ENCODE measurements at regions not wholly inside any gene's neighbourhood (a gene's known extent, or its start where the extent isn't known, plus 50 kb on each side); places are given as distances from the start of the nearest gene placed in this dataset.

DNA sequence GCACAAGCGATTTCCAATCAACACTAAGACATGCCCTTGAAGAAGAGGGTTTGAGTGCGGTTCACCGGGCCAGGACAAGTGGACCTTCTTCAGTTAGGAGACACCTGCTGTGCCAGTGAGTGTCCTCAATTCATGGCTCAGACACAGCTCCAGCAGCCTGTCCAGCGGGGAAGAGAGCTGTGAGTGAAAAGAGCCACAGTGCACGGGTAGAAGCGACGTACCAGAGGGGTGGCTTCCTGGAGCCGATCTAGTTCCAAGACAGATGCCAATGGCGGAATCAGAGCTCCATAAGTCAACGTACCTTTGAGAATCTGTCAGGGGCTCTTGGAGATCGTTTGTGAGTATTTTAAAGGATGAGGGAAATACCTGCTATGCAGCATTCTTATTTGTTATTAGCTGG lies 119.9 kb upstream of the SALL3 start:
- H3K27ac ChIP-seq (ENCODE audit: low read depth in 2 of 2, low read length in 1 of 2) = no peak overlapping the region
- no peak overlapping the region for H3K4me3 ChIP-seq (ENCODE audit: low read depth in 1 of 2, low read length in 2 of 2)
- WGBS, 2 donors = 83 to 86% methylated on average over 11 of the region's 11 CpGs
- no peaks in the 10 kb centered on the region for H3K36me3 ChIP-seq (ENCODE audit: control insufficient read depth in 2 of 2, insufficient read depth in 2 of 2, low read length in 1 of 2)
- no peaks in the 10 kb centered on the region for H3K9me3 ChIP-seq (ENCODE audit: control insufficient read depth in 2 of 2, insufficient read depth in 1 of 2, low read depth in 1 of 2, low read length in 1 of 2)
- no peaks in the 10 kb centered on the region for H3K4me1 ChIP-seq (ENCODE audit: control insufficient read depth in 2 of 2, insufficient read depth in 2 of 2, low read length in 1 of 2)
- H3K27me3 ChIP-seq (ENCODE audit: control insufficient read depth in 1 of 2, insufficient read depth in 2 of 2, low read length in 2 of 2) = no peaks in the 10 kb centered on the region

GRCh38 chr18:78860117-78860516 lies 119.5 kb upstream of the SALL3 start:
- 64 to 76% methylated on average over 11 of the region's 11 CpGs for WGBS, 2 donors

DNA sequence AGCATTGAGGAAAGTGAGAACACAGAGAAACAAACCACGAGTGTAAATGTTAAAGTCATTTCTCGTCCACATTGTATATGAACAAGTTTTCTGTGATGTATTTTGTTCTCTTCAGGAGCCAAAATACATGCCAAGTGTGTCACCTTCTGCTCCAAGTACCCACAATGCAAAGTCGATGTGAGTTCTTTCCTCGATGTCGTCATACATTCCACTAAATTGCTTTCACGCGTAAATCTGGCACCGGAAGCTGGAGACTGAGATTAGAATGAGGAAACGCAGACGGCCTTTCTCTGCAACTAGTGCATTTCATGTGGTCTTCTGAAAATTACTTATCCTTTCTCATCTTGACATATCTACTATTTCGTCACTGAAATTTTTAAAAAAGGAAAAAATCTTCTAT lies 118.5 kb upstream of the SALL3 start:
- Histone ChIP-seq H3K27ac (ENCODE audit: low read depth in 2 of 2, low read length in 1 of 2) (no peak overlapping the region), H3K27me3 (ENCODE audit: control insufficient read depth in 1 of 2, insufficient read depth in 2 of 2, low read length in 2 of 2) (no peaks in the 10 kb centered on the region), H3K4me1 (ENCODE audit: control insufficient read depth in 2 of 2, insufficient read depth in 2 of 2, low read length in 1 of 2) (no peaks in the 10 kb centered on the region), H3K4me3 (ENCODE audit: low read depth in 1 of 2, low read length in 2 of 2) (no peak overlapping the region), H3K36me3 (ENCODE audit: control insufficient read depth in 2 of 2, insufficient read depth in 2 of 2, low read length in 1 of 2) (no peaks in the 10 kb centered on the region), H3K9me3 (ENCODE audit: control insufficient read depth in 2 of 2, insufficient read depth in 1 of 2, low read depth in 1 of 2, low read length in 1 of 2) (no peaks in the 10 kb centered on the region)
- WGBS, 2 donors = 60 to 66% methylated on average over 11 of the region's 11 CpGs

More at GRCh38 chr18:78860117-78860516, 119.5 kb upstream of the SALL3 start:
- H3K9me3 ChIP-seq (ENCODE audit: control insufficient read depth in 2 of 2, insufficient read depth in 1 of 2, low read depth in 1 of 2, low read length in 1 of 2) = no peaks in the 10 kb centered on the region
- no peak overlapping the region for H3K4me3 ChIP-seq (ENCODE audit: low read depth in 1 of 2, low read length in 2 of 2)
- no peaks in the 10 kb centered on the region for H3K4me1 ChIP-seq (ENCODE audit: control insufficient read depth in 2 of 2, insufficient read depth in 2 of 2, low read length in 1 of 2)
- H3K27ac ChIP-seq (ENCODE audit: low read depth in 2 of 2, low read length in 1 of 2) = no peak overlapping the region
- no peaks in the 10 kb centered on the region for H3K36me3 ChIP-seq (ENCODE audit: control insufficient read depth in 2 of 2, insufficient read depth in 2 of 2, low read length in 1 of 2)
- no peaks in the 10 kb centered on the region for H3K27me3 ChIP-seq (ENCODE audit: control insufficient read depth in 1 of 2, insufficient read depth in 2 of 2, low read length in 2 of 2)

- WGBS, 2 donors = 72% methylated on average over 7 of the region's 7 CpGs
- no peak overlapping the region for H3K4me3 ChIP-seq (ENCODE audit: low read depth in 1 of 2, low read length in 2 of 2)
- H3K27me3 ChIP-seq (ENCODE audit: control insufficient read depth in 1 of 2, insufficient read depth in 2 of 2, low read length in 2 of 2) = no peaks in the 10 kb centered on the region
Observed at GRCh38 chr18:78861706-78862105, 117.9 kb upstream of the SALL3 start.

DNA sequence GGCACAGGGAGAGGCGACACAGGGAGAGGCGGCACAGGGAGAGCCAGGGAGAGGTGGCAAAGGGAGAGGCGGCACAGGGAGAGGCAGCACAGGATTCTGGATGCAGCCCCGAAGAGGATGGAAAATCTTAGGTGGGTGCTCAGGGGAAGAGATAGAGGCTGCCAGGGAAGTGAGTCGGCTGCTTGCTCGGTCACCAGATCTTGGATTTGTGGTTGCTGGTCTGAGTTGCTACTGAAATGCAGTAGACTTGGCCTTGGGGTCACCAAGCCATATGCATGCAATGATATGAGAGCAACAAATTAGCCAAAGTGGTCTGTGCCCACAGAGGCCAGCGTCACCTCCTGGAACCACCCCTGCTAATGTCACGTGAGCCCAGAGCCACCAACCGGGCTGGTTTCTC lies 117.2 kb upstream of the SALL3 start:
- no peaks in the 10 kb centered on the region for H3K36me3 ChIP-seq (ENCODE audit: control insufficient read depth in 2 of 2, insufficient read depth in 2 of 2, low read length in 1 of 2)
- H3K4me1 ChIP-seq (ENCODE audit: control insufficient read depth in 2 of 2, insufficient read depth in 2 of 2, low read length in 1 of 2) = peaks cover 0 to 2% of the 10 kb centered on the region in 2 donors
- no peak overlapping the region for H3K27ac ChIP-seq (ENCODE audit: low read depth in 2 of 2, low read length in 1 of 2)
- H3K9me3 ChIP-seq (ENCODE audit: control insufficient read depth in 2 of 2, insufficient read depth in 1 of 2, low read depth in 1 of 2, low read length in 1 of 2) = no peaks in the 10 kb centered on the region
- WGBS, 2 donors = 86 to 88% methylated on average over 9 of the region's 9 CpGs
- H3K4me3 ChIP-seq (ENCODE audit: low read depth in 1 of 2, low read length in 2 of 2) = no peak overlapping the region
- H3K27me3 ChIP-seq (ENCODE audit: control insufficient read depth in 1 of 2, insufficient read depth in 2 of 2, low read length in 2 of 2) = no peaks in the 10 kb centered on the region

More at GRCh38 chr18:78861706-78862105, 117.9 kb upstream of the SALL3 start:
- no peaks in the 10 kb centered on the region for H3K9me3 ChIP-seq (ENCODE audit: control insufficient read depth in 2 of 2, insufficient read depth in 1 of 2, low read depth in 1 of 2, low read length in 1 of 2)
- no peak overlapping the region for H3K27ac ChIP-seq (ENCODE audit: low read depth in 2 of 2, low read length in 1 of 2)
- peaks cover 0 to 2% of the 10 kb centered on the region in 2 donors for H3K4me1 ChIP-seq (ENCODE audit: control insufficient read depth in 2 of 2, insufficient read depth in 2 of 2, low read length in 1 of 2)
- H3K36me3 ChIP-seq (ENCODE audit: control insufficient read depth in 2 of 2, insufficient read depth in 2 of 2, low read length in 1 of 2) = no peaks in the 10 kb centered on the region

GRCh38 chr18:78865056-78865598 lies 114.5 kb upstream of the SALL3 start:
- H3K27ac ChIP-seq (ENCODE audit: low read depth in 2 of 2, low read length in 1 of 2) = no peak overlapping the region
- no peaks in the 10 kb centered on the region for H3K36me3 ChIP-seq (ENCODE audit: control insufficient read depth in 2 of 2, insufficient read depth in 2 of 2, low read length in 1 of 2)
- 46 to 50% methylated on average over 5 of the region's 5 CpGs for WGBS, 2 donors
- no peaks in the 10 kb centered on the region for H3K9me3 ChIP-seq (ENCODE audit: control insufficient read depth in 2 of 2, insufficient read depth in 1 of 2, low read depth in 1 of 2, low read length in 1 of 2)
- H3K4me1 ChIP-seq (ENCODE audit: control insufficient read depth in 2 of 2, insufficient read depth in 2 of 2, low read length in 1 of 2) = peaks cover 0 to 2% of the 10 kb centered on the region in 2 donors
- H3K27me3 ChIP-seq (ENCODE audit: control insufficient read depth in 1 of 2, insufficient read depth in 2 of 2, low read length in 2 of 2) = no peaks in the 10 kb centered on the region
- H3K4me3 ChIP-seq (ENCODE audit: low read depth in 1 of 2, low read length in 2 of 2) = no peak overlapping the region

DNA sequence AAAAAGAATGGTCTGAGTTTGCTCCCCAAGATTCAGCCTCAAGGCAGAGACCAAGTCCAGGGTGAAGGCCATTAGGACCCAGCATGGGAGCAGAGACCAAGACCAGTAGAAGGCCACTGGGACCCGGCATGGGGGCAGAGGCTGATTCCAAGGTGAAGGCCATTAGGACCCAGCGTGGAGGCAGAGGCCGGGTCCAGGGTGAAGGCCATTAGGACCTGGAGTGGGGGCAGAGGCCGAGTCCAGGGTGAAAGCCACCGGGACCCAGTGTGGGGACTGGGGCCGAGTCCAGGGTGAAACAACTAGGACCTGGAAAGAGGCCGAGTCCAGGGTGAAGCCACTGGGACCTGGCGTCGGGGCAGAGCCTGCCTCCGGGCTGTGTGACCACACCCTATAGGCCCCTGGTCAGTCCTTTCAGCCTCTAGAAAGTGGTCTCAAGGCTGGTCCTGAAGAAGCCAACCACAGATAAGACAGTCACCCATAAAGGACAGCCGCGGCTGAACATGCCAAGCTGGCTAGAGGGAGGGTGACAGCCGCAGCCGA lies 113.8 kb upstream of the SALL3 start:
- no peaks in the 10 kb centered on the region for H3K27me3 ChIP-seq (ENCODE audit: control insufficient read depth in 1 of 2, insufficient read depth in 2 of 2, low read length in 2 of 2)
- WGBS, 2 donors = 89 to 92% methylated on average over 14 of the region's 14 CpGs
- H3K4me3 ChIP-seq (ENCODE audit: low read depth in 1 of 2, low read length in 2 of 2) = no peak overlapping the region
- no peaks in the 10 kb centered on the region for H3K36me3 ChIP-seq (ENCODE audit: control insufficient read depth in 2 of 2, insufficient read depth in 2 of 2, low read length in 1 of 2)
- no peak overlapping the region for H3K27ac ChIP-seq (ENCODE audit: low read depth in 2 of 2, low read length in 1 of 2)
- H3K4me1 ChIP-seq (ENCODE audit: control insufficient read depth in 2 of 2, insufficient read depth in 2 of 2, low read length in 1 of 2) = peaks cover 0 to 2% of the 10 kb centered on the region in 2 donors
- no peaks in the 10 kb centered on the region for H3K9me3 ChIP-seq (ENCODE audit: control insufficient read depth in 2 of 2, insufficient read depth in 1 of 2, low read depth in 1 of 2, low read length in 1 of 2)

GRCh38 chr18:78867131-78867530 lies 112.5 kb upstream of the SALL3 start:
- H3K4me3 ChIP-seq (ENCODE audit: low read depth in 1 of 2, low read length in 2 of 2) = no peak overlapping the region
- no peaks in the 10 kb centered on the region for H3K36me3 ChIP-seq (ENCODE audit: control insufficient read depth in 2 of 2, insufficient read depth in 2 of 2, low read length in 1 of 2)
- H3K27ac ChIP-seq (ENCODE audit: low read depth in 2 of 2, low read length in 1 of 2) = no peak overlapping the region
- H3K27me3 ChIP-seq (ENCODE audit: control insufficient read depth in 1 of 2, insufficient read depth in 2 of 2, low read length in 2 of 2) = no peaks in the 10 kb centered on the region
- H3K9me3 ChIP-seq (ENCODE audit: control insufficient read depth in 2 of 2, insufficient read depth in 1 of 2, low read depth in 1 of 2, low read length in 1 of 2) = no peaks in the 10 kb centered on the region
- WGBS, 2 donors = 84 to 92% methylated on average over 16 to 19 of the region's 19 CpGs
- peaks cover 0 to 2% of the 10 kb centered on the region in 2 donors for H3K4me1 ChIP-seq (ENCODE audit: control insufficient read depth in 2 of 2, insufficient read depth in 2 of 2, low read length in 1 of 2)

- Histone ChIP-seq H3K4me1 (ENCODE audit: control insufficient read depth in 2 of 2, insufficient read depth in 2 of 2, low read length in 1 of 2) (peaks cover 0 to 2% of the 10 kb centered on the region in 2 donors), H3K36me3 (ENCODE audit: control insufficient read depth in 2 of 2, insufficient read depth in 2 of 2, low read length in 1 of 2) (no peaks in the 10 kb centered on the region), H3K4me3 (ENCODE audit: low read depth in 1 of 2, low read length in 2 of 2) (no peak overlapping the region), H3K27me3 (ENCODE audit: control insufficient read depth in 1 of 2, insufficient read depth in 2 of 2, low read length in 2 of 2) (no peaks in the 10 kb centered on the region), H3K27ac (ENCODE audit: low read depth in 2 of 2, low read length in 1 of 2) (no peak overlapping the region), H3K9me3 (ENCODE audit: control insufficient read depth in 2 of 2, insufficient read depth in 1 of 2, low read depth in 1 of 2, low read length in 1 of 2) (no peaks in the 10 kb centered on the region)
- 57 to 59% methylated on average over 17 of the region's 17 CpGs for WGBS, 2 donors
Observed at GRCh38 chr18:78868330-78869316, 111.0 kb upstream of the SALL3 start.
